ENCODE measurements at regions not wholly inside any gene's neighbourhood (a gene's known extent, or its start where the extent isn't known, plus 50 kb on each side); places are given as distances from the start of the nearest gene placed in this dataset.

GRCh38 chr5:13385066-13385465, 559.4 kb downstream of the DNAH5 start:
- TF ChIP-seq CTCF (conservative IDR thresholded peaks at IDR 0.05) = no peak
- H3K27ac ChIP-seq (ENCODE audit: low read depth, low read length) = no peak overlapping the region
- Mint-ChIP-seq H3K27me3 (ENCODE audit: insufficient read depth) (no peaks in the 10 kb centered on the region), H3K4me3 (no peak overlapping the region), H3K27ac (no peak overlapping the region), H3K36me3 (ENCODE audit: low read depth) (no peaks in the 10 kb centered on the region), H3K9me3 (peaks cover 19% of the 10 kb centered on the region), H3K4me1 (no peaks in the 10 kb centered on the region)
- H3K9ac ChIP-seq (ENCODE audit: extremely low read depth, low read length, poor library complexity, severe bottlenecking) = no peak overlapping the region
- H3K9me3 ChIP-seq (ENCODE audit: control insufficient read depth, low read length) = peaks cover 18% of the 10 kb centered on the region
- no peak overlapping the region for H3K4me3 ChIP-seq (ENCODE audit: low read length)
- 89 to 94% methylated on average over 3 to 4 of the region's 5 CpGs for WGBS, 2 experiments (ENCODE audit: insufficient coverage in 1 of 2, insufficient read length in 1 of 2)
- no peak for DNase-seq
- H3K4me1 ChIP-seq (ENCODE audit: control insufficient read depth, insufficient read depth, low read length) = no peaks in the 10 kb centered on the region
- H3K36me3 ChIP-seq (ENCODE audit: control insufficient read depth, insufficient read depth, low read length) = no peaks in the 10 kb centered on the region
- H3K27me3 ChIP-seq (ENCODE audit: control insufficient read depth, insufficient read depth, low read length, poor library complexity, severe bottlenecking) = no peaks in the 10 kb centered on the region

GRCh38 chr5:13382232-13382631, 562.3 kb downstream of the DNAH5 start:
- no peak overlapping the region for H3K4me3 Mint-ChIP-seq
- Histone ChIP-seq H3K27ac (ENCODE audit: low read depth, low read length) (no peak overlapping the region), H3K27me3 (ENCODE audit: control insufficient read depth, insufficient read depth, low read length, poor library complexity, severe bottlenecking) (no peaks in the 10 kb centered on the region), H3K9me3 (ENCODE audit: control insufficient read depth, low read length) (no peaks in the 10 kb centered on the region), H3K9ac (ENCODE audit: extremely low read depth, low read length, poor library complexity, severe bottlenecking) (no peak overlapping the region), H3K36me3 (ENCODE audit: control insufficient read depth, insufficient read depth, low read length) (no peaks in the 10 kb centered on the region), H3K4me1 (ENCODE audit: control insufficient read depth, insufficient read depth, low read length) (no peaks in the 10 kb centered on the region), H3K4me3 (ENCODE audit: low read length) (no peak overlapping the region)
- no peaks in the 10 kb centered on the region for H3K27me3 Mint-ChIP-seq (ENCODE audit: insufficient read depth)
- H3K4me1 Mint-ChIP-seq = no peaks in the 10 kb centered on the region
- no peak for DNase-seq
- peaks cover 3% of the 10 kb centered on the region for H3K9me3 Mint-ChIP-seq
- H3K36me3 Mint-ChIP-seq (ENCODE audit: low read depth) = no peaks in the 10 kb centered on the region
- no peak for TF ChIP-seq CTCF (conservative IDR thresholded peaks at IDR 0.05)
- no peak overlapping the region for H3K27ac Mint-ChIP-seq
- WGBS, 2 experiments (ENCODE audit: insufficient coverage in 1 of 2, insufficient read length in 1 of 2) = 90 to 100% methylated on average over 1 to 3 of the region's 3 CpGs

- no peak overlapping the region for H3K4me3 Mint-ChIP-seq
- no peaks in the 10 kb centered on the region for H3K4me1 Mint-ChIP-seq
- no peaks in the 10 kb centered on the region for H3K36me3 Mint-ChIP-seq (ENCODE audit: low read depth)
- 50 to 70% methylated on average over 2 to 4 of the region's 4 CpGs for WGBS, 2 experiments (ENCODE audit: insufficient coverage in 1 of 2, insufficient read length in 1 of 2)
- H3K4me3 ChIP-seq (ENCODE audit: low read length) = no peak overlapping the region
- H3K27ac ChIP-seq (ENCODE audit: low read depth, low read length) = no peak overlapping the region
- H3K9me3 ChIP-seq (ENCODE audit: control insufficient read depth, low read length) = no peaks in the 10 kb centered on the region
- no peaks in the 10 kb centered on the region for H3K9me3 Mint-ChIP-seq
- no peak for DNase-seq
- H3K9ac ChIP-seq (ENCODE audit: extremely low read depth, low read length, poor library complexity, severe bottlenecking) = no peak overlapping the region
- H3K4me1 ChIP-seq (ENCODE audit: control insufficient read depth, insufficient read depth, low read length) = no peaks in the 10 kb centered on the region
- no peak for TF ChIP-seq CTCF (conservative IDR thresholded peaks at IDR 0.05)
- no peaks in the 10 kb centered on the region for H3K36me3 ChIP-seq (ENCODE audit: control insufficient read depth, insufficient read depth, low read length)
- no peak overlapping the region for H3K27ac Mint-ChIP-seq
- no peaks in the 10 kb centered on the region for H3K27me3 Mint-ChIP-seq (ENCODE audit: insufficient read depth)
- H3K27me3 ChIP-seq (ENCODE audit: control insufficient read depth, insufficient read depth, low read length, poor library complexity, severe bottlenecking) = no peaks in the 10 kb centered on the region
These were observed 566.4 kb downstream of the DNAH5 start for GRCh38 chr5:13378091-13378490.
